ENCODE measurements at regions not wholly inside any gene's neighbourhood (a gene's known extent, or its start where the extent isn't known, plus 50 kb on each side); places are given as distances from the start of the nearest gene placed in this dataset.

GRCh38 chr1:81712425-81712824, 88.3 kb upstream of the ADGRL2 start:
- Histone ChIP-seq H3K9me3 (ENCODE audit: control insufficient read depth in 4 of 4, low read length in 3 of 4) (no peaks in the 10 kb centered on the region), H3K4me1 (ENCODE audit: control insufficient read depth in 4 of 4, insufficient read depth in 4 of 4, low read length in 3 of 4) (no peaks in the 10 kb centered on the region), H3K36me3 (ENCODE audit: control insufficient read depth in 4 of 4, insufficient read depth in 3 of 4, low read depth in 1 of 4, low read length in 3 of 4) (no peaks in the 10 kb centered on the region), H3K27me3 (ENCODE audit: control insufficient read depth in 4 of 4, insufficient read depth in 4 of 4, low read length in 3 of 4) (no peaks in the 10 kb centered on the region), H3K9ac (ENCODE audit: low read depth in 1 of 2, low read length in 2 of 2) (no peak overlapping the region), H3K4me3 (ENCODE audit: low read depth in 1 of 3, low read length in 3 of 3) (no peak overlapping the region), H3K27ac (ENCODE audit: low read depth in 1 of 2, low read length in 2 of 2) (no peak overlapping the region)
- 90% methylated on average over 3 of the region's 3 CpGs for WGBS
- TF ChIP-seq REST (IDR thresholded peaks at IDR 0.05) (no peak), GABPA (IDR thresholded peaks at IDR 0.05 in 1 of 2, conservative IDR thresholded peaks at IDR 0.05 in 1 of 2) (no peak), SP1 (IDR thresholded peaks at IDR 0.05) (no peak), RXRA (IDR thresholded peaks at IDR 0.05) (no peak), CTCF (IDR thresholded peaks at IDR 0.05; ENCODE audit: low read depth, low read length, missing input control) (no peak), TAF1 (conservative IDR thresholded peaks at IDR 0.05) (no peak), ZBTB33 (IDR thresholded peaks at IDR 0.05) (no peak), EGR1 (IDR thresholded peaks at IDR 0.05; ENCODE audit: low read depth in 2 of 2) (no peak), MAX (IDR thresholded peaks at IDR 0.05) (no peak), JUND (IDR thresholded peaks at IDR 0.05) (no peak), NR2F2 (IDR thresholded peaks at IDR 0.05) (no peak), HNF4G (IDR thresholded peaks at IDR 0.05) (no peak), HNF4A (conservative IDR thresholded peaks at IDR 0.05) (no peak)
- no peak for DNase-seq (ENCODE audit: low spot score)

- Histone ChIP-seq H3K36me3 (ENCODE audit: control insufficient read depth in 4 of 4, insufficient read depth in 3 of 4, low read depth in 1 of 4, low read length in 3 of 4) (no peaks in the 10 kb centered on the region), H3K9me3 (ENCODE audit: control insufficient read depth in 4 of 4, low read length in 3 of 4) (no peaks in the 10 kb centered on the region), H3K27ac (ENCODE audit: low read depth in 1 of 2, low read length in 2 of 2) (no peak overlapping the region), H3K4me1 (ENCODE audit: control insufficient read depth in 4 of 4, insufficient read depth in 4 of 4, low read length in 3 of 4) (no peaks in the 10 kb centered on the region), H3K9ac (ENCODE audit: low read depth in 1 of 2, low read length in 2 of 2) (no peak overlapping the region), H3K27me3 (ENCODE audit: control insufficient read depth in 4 of 4, insufficient read depth in 4 of 4, low read length in 3 of 4) (no peaks in the 10 kb centered on the region), H3K4me3 (ENCODE audit: low read depth in 1 of 3, low read length in 3 of 3) (no peak overlapping the region)
- DNase-seq (ENCODE audit: low spot score), result no peak
- TF ChIP-seq ZBTB33 (IDR thresholded peaks at IDR 0.05), result no peak
- 88% methylated on average over 2 of the region's 2 CpGs for WGBS
Observed at GRCh38 chr1:81710857-81711256, 89.9 kb upstream of the ADGRL2 start.

Measured in liver (tissue), 8 donors.